HUDEP-2 (cell line): ENCODE measurements at regions not wholly inside any gene's neighbourhood (a gene's known extent, or its start where the extent isn't known, plus 50 kb on each side); places are given as distances from the start of the nearest gene placed in this dataset.

Experiments
- DNase-seq, 76 experiments: peaks; one replicate each; lab custom pipeline; 2025; ENCODE audit not compliant: unreplicated experiment in 76 of 76; lab: John Stamatoyannopoulos, UW

DNA sequence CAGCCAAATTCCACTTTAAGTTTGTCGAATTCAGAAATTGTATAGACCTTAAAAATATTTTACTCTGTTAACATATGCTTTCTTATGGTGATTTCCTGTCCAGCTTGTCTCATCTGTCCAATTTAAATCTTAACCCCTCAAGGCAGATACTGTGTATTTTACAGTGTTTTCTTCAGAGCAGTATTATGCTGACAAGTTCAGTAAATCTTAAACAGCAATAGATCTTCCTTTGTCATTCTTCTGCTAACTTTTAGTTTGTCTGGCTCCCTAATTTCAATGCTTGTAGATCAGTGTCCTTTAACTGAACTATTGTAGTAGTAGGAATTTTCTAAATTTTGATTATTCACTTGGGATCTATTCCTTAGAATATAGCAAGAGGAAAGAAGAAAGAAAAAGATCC is 52.8 kb upstream of the MEIS1 start:
- DNase-seq = no peak

DNA sequence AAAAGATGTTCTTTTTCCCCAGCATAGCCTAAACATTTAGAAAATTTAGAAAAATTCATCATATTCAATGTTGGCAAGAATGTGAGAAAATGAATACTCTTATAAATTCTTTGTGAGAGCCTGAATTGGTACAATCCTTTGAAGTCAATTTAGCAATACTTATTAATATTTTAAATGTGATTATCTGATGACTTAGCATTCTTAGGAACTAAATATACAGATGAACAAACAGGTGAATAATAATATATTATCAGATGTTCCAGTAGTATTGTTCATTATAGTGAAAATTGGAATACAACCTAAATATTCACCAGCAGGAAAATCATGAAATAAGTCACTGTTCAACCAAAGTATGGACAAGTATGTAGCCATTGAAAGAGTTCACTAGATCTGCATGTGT is 55.5 kb upstream of the MEIS1 start:
- no peak for DNase-seq

DNA sequence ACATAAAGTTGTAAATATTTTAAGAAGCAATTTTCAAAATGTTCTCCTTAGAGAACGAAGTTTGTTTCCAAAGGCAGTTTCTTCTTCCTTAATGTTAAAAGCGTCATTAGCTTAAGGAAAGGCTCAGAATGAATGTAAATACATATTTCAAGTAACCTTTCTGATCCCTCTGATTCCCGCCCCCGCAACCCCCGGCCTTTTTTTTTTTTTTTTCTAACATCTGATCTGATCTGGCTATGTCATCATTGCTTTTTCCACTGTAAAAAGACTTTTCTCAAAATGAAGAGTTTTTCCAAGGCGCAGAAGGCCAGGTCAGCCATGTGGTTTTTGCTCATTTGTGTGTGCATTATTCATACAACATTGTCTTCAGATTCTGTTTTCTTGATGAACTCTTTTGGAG is 57.1 kb upstream of the MEIS1 start:
- no peak for DNase-seq

DNA sequence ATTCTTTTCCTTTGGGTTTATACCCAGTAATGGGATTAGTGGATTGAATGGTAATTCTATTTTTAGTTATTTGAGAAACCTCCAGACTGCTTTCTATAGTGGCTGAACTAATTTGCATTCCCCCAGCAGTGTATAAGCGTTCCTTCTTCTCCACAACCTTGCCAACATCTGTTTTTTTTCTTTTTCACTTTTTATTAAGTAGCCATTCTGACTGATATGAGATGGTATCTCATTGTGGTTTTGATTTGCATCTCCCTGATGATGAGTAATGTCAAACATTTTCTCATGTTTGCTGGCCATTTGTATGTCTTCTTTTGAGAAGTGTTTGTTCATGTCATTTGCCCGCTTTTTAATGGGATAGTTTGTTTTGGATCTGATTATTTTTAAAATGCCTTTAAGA is 64.1 kb upstream of the MEIS1 start:
- DNase-seq = no peak

DNA sequence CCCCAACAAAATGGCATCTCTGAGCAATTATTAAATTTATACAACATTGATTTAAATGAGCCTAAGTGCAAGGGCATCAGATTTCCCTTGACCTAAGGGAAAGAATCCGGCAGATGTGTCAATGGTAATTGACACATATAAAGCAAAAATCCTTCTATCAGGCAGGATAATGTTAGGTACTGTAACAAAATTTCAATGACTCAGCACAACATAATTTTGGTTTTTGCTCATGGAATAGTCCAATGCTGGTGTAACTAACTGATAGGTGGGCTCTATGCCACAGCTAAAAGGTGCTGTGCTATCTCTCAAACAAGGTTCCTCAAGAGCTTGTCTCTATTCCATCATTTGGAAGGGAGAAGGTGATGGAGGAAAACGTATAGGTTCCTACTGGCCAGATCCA is 68.3 kb upstream of the MEIS1 start:
- no peak for DNase-seq

DNA sequence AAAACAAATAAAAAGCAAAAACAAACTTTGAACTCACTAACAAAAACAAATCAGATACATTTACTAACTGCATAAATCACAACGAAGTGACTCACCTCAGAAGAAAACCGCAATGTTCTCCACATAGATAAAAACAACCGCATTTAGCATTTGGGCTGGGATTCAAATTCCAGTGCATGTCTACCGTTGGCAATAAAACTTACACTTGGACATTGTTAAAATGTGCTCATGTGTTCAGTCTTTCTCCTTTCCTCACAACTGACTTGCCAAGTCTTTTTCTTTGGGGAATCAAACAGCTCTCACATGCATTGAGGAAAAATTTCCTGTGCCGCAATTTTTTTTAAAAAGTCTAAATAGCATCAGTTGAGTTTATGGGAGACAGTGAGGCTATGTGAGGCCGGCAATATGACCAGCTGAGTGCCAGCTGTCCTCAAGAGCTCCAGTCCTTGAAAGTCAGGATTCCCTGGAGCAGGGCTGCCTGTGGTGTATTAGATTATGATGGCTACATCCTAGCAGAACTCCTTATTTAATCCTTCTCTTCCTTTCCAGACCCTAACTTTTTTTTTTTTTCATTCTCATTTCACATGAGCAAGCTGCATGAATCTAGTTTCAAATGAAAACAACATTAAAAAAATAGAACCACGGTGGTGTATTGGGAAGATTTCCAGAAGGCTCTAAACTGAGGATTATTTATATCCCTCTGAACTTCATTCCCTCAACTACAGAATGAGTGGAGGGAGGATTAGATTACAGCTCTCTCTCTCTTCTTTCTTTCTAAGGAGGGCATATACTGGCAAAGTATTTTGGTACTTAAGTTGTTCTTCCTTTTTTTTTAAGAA is 70.2 kb upstream of the MEIS1 start:
- DNase-seq = no peak

DNA sequence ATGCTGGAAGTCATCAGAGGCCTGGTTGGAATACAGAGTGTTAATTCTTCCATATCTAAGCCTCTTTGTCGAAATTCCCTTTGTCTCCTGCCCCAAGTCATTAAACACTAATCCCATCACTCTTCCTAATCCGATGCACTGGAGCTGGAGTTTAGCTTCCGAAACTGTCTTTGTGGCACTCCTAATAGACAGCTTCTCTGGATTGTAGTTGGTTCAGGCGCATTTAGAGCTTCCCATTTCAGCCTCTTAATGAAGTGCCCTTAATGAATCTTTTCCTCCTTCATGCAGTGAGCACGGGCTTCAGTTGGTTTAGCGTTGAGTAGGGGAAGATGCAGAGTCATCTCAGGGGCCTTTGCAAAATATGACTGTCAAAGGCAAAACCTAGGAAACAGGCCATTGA is 72.2 kb upstream of the MEIS1 start:
- no peak for DNase-seq

DNA sequence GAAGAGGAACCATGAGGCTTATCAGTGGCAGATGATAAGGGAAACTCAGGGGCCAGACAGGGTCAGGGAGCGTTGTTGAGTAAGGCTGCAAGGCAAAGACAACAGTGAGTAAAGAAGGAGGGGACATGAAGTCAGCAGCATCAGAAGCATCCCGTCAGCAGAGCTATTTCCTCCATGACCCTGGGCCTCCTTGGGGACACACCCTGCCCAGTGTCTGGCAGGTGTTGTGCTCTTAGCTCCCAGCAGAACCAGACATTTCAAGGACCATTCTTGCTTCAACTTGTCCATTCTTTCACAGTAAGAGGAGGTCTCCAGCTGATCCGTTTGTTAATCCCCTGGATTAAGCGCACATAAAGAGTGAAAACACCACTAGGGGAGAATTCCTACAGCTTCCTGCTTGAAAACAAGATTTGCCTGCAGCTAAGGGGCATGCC is 88.7 kb upstream of the MEIS1 start:
- no peak for DNase-seq

DNA sequence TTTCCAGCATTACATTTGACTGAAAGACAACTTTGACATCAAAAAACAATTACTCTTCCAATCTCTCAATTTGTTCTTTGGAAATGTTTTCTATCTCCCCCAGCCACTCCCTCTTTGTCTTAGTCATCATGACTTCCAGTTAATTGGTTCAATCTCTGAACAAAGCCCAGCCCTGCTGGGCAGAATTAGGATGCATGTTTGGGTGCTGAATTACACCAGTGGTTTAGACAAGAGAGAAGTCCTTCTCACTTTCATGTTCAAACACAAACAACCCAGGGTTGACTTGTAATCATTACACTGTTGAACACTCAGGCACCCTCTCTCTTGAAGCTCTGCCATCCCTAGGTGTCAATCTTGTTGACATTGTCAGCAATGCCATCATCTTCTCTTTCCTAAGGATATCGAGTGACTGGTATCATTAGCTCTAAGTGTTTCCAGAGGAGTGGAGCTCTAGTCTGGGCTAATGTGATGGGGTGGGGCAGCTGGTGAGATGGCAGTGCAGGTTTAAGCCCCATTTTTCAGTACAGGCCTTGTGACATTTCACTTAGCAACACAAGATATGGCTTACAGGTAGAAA is 90.8 kb upstream of the MEIS1 start:
- DNase-seq = no peak

DNA sequence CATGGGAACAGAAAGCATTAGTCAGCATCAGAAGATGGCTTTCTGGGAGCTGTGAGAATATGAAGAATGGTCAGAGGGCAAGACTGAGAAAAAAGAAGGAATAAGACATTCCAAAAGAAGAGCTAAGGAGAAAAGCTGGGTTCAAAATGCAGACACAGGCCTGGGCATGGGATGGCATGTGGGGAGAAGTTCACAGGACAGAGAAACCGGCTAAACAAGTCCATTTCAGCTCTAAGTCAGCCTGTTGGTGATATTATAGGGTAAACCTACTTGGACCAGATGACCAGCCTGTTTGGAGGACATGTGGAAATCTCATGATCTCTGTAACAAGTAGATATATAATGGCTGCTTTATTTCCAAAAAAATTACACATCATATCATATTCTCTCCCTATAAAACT is 91.7 kb upstream of the MEIS1 start:
- no peak for DNase-seq

DNA sequence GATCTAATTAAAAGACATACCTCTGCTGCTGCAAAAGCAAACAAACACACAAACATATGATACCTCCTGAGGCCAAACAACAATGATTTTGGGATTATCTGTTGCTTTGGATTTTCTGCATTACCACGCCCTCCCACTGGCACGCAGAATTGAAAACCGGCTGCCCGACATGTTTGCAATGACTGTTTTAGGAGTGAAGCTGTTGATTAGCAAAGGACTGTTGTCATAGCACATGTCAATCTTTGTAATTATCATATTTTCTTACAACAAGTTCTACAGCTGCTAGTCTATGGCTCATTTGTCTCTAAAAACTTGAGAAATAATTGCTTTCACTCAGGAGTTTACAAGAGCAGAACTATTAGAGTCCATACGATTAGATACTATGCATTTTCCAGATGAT is 94.4 kb upstream of the MEIS1 start:
- DNase-seq = no peak

DNA sequence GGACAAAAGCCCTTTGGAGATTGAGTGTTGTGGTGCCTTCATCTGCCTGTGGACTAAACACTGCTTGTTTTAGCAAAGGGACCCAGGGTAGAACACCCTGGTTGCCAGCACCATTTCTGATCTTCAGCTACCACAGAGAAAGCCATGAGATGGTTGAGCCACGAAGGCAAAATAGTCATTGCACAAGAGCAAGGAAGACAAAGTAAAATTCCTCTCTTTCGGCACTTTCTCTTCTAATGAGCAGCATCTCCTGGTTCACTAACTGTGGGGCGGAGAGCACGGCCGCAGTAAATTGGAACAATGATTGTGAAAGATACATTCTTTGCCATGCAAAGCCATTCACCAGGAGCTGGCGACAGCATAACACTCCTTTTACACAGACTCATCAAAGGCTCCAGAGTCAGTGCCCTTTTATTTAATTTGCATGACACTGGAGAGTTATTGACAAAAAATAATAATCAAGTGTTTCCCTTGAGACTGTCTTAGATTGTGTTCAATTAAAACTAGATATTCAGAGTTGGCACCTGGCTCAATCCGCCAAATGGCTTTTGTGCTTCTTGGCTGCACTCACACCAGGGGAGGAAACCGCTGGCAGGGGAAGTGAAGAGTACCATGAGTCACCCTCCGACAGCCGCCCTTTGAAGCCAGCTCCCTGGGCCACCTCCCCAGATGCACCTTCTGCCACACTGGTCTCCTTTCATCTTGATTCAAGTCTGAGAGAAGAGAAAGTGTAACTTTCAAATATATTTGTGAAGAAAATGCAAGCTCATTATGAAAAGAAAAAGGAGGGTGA is 100.5 kb upstream of the MEIS1 start:
- no peak for DNase-seq

DNA sequence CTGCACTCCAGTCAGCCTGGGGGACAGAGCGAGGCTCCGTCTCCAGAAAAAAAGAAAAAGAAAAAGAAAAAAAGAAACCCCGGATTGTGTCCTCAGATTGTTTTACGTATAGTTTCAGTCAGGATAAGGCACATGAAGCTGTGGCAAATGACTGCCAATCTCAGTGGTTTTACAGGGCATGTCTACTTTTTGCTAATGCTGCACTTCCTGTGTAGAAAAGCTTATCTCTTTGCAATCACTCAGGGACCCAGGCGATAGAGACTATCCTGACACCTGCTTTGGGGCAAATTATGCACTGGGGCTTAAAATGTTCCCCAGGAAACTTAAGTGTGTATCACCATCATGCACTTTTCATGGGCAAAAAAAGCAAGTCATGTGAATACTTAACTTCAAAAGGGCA is 103.7 kb upstream of the MEIS1 start:
- no peak for DNase-seq

DNA sequence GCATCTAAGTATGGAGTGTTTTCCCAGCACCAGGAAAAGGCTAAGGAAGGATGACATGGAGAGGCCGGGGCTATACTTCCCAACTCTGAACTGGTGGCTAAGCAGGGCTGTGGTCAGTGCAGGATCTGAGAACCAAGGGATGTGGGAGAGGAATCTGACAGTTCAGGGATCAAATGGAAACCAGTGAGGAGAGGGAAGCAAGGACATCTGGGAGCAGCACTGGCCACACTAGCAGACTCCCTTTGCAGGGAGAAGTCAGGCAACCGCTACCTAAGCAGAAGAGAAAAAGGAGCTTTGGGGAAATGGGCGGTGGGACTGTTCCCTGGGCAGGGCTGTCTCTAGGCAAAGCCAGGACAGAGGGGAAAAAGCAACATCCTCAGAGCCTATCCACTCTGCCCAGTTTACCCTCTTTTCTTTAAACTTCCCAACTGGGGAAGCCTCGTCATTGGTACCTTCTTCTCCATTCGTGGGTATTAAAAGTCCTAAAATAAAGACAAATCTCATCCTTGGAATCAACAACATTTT is 105.8 kb upstream of the MEIS1 start:
- no peak for DNase-seq

DNA sequence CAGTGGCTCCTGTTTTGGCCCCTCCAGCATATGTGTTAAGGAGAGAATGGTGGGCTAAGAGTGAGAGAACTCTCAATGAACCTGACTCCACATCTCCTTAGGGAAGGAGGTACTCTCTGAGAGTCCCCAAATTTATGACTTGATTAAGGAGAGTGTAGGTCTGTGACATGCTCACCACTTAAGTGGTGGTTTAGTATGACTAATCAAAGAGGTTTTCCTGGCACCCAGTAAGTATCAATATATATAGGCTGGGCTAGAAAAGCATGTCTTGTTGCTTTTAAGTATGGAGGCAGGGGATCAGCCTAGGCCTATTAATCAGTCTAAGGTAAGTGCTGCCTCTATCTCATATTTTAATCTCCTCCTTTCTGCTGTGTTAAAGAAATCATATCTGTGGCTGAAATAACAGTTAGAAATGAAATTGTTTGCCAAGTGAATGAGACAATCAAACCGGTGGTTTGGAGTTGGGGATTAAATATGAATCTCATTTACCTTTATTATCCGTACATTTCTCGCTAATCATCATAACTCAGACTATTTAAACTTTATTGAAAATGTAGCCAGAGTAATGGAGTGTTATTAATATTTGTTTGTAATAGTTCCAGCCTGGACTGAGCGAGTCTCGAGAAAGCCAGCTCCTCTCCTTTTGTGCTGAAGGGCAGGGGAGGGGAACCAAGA is 107.7 kb upstream of the MEIS1 start:
- no peak for DNase-seq

DNA sequence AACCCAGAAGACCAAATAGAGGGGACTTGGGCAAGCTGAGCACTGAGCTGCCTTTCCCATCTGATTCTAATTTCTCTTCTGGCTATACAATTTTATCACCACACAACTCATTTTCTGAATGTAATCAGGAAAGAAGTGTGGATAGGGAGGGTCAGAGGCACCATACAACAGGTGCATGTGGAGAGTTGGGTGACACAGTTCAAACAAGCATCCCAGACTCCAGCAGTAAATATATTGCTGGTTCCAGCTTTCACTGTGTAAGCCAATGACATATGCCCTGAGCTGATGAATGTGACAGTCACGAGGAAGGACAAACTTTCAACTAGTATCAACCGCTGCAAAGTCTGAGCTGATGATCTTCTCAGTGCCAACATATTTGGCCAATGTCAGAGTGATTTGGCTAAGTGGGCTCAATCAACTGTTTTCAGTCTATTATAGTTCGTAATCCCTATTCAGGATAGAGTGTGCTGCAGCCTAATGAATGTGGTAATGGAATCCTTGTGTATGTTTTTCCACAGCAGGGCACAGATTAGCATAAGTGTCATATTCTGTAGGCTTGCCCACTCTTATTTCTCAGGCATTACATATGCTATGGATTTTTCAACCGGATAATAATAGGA is 109.9 kb upstream of the MEIS1 start:
- DNase-seq = no peak

DNA sequence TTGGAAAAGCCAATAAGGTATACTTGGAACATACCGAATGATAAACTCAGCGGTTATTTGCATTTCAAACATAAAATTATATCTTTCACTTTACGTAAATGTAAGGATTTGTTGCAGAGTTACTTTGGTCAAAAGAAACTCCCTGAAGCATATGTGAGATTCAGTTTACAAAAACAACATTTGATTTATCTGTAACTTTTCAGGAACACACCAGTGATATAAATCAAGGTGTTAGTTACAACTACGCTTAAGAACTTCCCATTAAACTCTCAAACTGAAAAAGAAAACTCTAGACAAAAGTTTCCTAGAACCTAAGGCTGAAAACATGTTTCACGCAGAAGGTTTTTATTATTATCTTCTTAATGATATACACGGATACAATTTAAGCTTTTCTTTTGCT is 110.6 kb upstream of the MEIS1 start:
- DNase-seq = no peak

DNA sequence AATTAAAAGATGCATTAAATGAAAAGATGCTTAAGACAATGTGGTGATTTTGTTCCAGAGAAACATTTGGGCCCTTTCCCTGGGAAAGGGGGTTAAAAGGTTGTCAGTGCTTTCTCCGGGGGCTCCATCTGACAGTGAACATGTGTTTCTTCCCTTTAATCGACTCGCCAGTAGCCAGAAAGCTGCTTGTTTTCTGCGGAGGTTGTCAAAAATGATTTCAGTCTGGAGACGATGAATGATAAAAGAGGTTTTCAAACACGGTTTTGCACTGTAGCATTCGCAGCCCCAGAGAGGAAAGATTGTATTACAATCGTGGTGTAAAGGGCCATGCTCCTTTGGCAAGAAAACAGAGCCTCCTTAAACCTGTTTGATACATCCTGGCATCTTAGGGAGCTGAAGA is 111.5 kb upstream of the MEIS1 start:
- DNase-seq = no peak

DNA sequence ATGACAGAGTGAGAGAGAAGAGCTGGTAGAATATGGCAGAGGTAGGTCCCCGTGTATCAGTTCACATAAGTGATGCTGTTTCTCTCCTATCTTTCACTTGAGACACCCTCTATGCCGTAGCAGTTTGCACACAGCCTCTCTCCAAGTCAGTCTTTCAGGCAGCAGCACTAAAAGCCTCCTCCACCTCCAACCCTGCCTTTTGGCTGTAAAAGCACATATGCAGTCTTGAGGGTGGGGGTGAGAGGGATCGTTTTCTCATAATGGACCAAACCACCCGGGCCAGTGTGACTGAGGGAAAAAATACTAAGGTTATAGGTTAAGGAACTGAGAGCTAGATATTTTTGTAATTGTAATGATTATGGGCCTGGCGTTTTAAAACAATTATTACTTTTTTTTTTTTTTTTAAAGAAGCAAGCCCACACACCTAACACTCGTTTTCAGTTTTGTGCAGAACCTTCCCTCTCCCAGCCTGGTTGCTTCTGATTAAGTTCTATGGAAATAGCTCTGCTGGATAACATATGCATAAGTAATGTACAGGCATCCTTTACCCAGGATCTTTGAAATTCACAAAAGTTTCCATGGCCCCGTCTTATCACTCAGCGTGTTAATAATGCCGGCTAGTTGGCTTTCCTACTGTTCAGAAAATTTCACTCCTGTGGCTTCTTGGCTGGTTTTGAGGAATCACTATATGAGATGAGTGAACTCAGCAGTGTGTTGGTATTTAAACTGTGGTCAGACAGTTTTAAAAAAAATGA is 112.2 kb upstream of the MEIS1 start:
- DNase-seq = no peak

DNA sequence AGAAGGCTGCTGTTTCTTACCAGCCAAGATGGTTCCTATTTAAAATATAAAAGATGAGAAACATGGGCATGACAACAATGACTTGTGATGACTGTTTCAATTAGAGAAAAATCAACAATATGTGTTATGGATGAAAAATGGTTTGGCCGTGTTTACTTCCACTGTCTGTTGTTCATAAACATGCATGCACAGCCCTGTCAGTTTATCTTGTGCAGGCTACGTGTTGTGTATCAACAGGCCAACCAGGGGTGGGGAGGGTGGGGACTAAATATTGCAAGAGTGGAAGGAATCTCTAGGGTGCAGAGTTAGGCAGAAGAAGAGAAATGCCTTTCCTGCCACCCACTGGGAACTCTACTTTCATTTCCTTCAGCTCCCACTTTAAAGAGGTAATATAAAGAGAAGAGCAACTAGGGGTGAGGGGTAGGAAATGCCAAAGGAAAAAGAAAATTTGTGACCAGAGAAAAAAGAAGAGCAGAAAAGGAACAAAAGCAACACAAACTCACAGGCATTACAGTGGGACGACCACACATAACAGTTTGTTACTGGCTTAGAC is 116.8 kb upstream of the MEIS1 start:
- DNase-seq = no peak
